ENCODE measurements at regions not wholly inside any gene's neighbourhood (a gene's known extent, or its start where the extent isn't known, plus 50 kb on each side); places are given as distances from the start of the nearest gene placed in this dataset.

DNA sequence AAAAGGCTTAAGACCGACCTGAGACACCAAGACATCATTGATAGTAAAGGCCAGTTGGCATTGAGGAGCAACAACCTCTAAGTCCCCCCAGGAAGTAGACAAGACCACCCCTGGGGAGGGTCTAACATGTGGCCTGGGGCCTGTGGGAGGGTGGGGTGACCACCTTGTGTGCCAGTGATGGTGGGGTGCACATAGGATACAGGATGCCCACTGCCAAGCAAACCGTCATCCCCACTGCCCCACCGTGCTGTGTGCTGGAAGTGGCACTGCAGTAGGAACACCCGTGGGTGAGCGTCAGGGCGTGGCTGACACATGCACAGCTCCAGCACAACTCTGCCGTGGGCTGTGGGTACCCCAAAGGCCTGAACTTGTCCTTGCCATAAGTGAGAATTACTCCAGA is 84.3 kb upstream of the LGALSL start:
- no peak for DNase-seq (ENCODE audit: low read depth)

DNA sequence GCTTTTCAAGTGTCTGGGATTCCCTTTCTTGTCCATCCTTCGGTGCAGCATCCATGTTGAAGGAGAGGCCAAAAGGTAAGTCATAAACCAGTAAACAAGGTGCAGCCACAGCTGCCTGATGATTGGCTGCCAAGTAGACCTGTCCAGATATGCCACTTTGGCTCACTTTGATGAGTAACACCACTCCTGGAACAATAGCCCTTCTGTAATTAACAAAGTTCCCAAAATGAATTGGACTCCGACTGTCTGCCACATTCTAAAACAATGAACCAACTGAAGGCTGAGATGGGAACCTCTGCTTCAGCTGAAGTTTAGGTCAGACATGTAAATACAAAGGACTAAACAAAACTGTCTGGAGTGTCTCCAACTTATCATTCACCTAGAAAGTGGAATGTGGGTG is 82.2 kb upstream of the LGALSL start:
- DNase-seq (ENCODE audit: low read depth) = no peak

DNA sequence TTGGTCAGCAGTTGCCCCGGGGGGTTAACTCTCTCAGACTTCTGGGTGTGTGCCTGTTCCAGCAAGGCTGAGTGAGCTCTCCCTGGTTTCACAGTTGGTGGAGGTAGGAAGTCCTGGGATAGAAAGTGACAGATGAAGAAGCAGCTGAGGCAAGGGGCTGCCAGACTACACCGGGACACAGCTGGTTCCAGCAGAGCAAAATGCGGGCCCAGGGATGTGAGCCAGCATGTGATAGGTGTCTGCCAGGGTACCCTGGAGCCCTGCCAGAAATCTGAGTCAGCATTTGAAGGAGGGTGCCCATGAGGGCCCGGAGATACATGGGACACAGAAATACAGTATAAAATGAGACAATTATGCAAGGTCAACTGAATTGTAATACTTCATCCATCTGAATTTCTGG is 79.3 kb upstream of the LGALSL start:
- DNase-seq (ENCODE audit: low read depth) = no peak

DNA sequence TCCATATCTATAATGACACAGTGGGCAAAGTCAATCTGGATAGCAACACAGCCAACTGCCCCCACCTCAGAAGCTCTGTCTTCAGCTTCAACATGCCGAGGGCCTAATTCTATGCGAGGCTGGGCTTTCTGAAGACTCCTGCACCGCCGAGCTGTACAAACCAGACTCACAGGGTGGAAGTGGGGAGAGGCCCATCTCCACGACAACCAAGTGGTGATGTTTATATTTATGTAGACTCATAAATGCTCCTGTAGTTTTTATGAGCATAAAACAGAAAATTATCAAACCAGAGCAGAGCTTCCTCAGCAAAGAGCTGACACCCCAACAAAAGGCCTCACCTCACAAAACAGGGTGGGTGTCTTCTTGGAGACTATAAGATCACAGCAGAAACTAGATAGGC is 77.0 kb upstream of the LGALSL start:
- DNase-seq (ENCODE audit: low read depth) = no peak

DNA sequence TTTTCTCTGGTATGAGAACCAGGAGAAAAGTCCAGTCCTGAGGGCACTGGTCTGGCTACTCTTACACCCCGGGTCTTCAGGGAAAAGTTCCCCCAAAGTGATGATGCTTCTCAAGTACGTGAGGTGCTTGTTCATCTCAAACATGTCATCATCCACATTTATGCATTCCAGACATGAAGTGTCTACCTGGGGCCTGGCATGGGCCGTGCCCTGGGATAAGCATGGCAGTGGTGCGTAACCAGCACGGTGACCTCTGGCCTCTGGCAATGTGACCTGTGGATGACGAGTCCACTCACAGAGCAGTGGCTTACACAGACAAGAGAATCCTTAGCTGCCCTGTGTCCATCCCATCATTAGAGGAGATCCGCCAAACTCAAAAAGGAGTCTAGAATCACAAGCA is 74.8 kb upstream of the LGALSL start:
- DNase-seq (ENCODE audit: low read depth) = no peak

DNA sequence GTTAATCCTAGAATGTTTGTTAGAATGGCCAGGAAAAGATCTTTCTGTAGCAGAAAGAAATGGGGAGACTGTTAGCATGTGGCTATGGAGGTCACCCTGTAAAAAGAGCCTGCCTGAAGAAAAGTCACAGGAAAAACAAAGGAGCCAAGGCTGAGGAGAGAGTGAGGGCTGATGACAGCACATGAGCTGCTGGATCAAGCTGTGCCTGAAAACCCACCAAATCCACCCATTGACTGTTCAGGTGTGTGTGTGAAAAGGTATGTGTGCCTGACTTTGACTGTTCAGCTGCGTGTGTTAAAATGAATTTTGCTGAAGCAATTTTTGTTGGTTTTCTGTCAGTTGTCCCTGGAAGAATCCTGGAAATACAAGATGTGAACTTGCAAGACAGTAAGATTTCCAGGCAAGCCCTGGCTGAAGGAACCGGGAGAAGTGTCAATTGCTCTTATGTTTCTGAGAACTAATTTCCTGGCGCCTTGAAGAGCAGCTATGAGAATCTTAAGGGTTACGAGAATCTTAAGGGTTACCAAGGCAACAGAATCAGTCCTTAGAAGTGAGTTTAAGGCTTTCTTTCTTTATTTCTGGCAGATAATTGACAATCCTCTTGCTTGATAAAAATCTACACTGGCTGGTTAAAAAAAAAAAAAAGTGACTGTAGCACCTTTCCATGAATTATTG is 73.0 kb upstream of the LGALSL start:
- DNase-seq (ENCODE audit: low read depth) = no peak

DNA sequence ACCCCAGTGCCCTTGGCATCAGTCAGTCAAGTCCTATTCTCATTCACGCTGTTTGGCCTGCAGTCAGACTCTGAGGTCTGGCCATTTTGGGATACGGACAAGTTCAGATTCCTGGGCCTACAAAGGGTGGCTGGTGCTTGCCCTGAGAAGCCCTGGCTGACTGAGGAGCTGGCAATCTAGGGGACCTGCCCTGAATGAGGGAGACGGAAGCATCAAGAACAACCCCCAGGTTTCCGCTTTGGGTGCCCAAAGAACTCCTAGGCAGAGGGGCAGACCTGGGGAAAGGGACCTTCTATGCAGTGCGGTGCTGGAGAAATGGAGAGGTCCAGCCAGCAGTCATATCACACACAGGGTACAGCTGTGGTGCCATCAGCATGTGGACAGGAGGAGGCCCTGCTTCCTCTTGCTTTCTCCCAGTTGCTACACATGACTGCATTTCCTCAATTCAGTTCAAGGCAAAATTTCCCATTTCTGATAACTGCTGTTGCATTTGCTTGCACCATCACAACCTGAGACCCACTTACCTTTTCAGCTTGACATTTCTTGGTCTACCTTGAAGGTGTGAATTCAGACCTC is 70.9 kb upstream of the LGALSL start:
- DNase-seq (ENCODE audit: low read depth) = no peak

DNA sequence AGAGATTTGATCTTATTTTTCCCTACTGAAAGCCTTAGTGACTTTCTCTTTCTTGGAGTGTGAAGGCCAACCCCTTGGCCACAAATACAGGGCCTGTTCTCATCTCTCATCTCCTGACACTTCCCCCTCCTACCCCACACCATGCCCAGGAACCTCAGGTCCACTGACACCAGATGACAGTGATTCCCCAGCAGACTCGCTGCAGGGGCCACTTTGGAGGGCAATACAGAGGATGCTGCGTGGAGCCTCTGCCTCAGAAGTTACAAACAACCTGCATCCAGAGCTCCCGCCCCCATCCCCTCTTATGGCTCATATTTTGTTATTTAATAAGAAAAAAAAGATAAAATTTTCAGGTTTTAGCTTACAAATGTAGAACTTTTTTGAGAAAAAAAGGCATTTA is 70.1 kb upstream of the LGALSL start:
- no peak for DNase-seq (ENCODE audit: low read depth)

DNA sequence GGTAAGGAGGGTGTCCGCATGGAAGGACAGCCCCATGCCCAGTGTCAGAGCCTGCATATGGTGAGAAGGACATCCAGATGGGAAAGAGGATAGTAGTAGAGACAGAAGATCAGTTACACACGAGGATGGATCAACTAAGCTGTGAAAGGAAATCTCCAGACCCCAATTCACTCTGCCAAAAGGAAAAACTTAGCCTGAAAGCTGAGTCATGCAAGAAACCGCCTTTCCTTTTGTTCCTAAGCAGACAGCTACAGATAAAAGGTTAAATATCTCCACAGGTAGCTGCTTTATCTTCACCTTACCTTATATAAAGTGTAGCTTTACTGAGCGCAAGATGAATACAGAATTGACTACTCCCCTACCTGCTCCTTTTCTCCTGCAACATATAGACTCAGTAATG is 67.3 kb upstream of the LGALSL start:
- no peak for DNase-seq (ENCODE audit: low read depth)

DNA sequence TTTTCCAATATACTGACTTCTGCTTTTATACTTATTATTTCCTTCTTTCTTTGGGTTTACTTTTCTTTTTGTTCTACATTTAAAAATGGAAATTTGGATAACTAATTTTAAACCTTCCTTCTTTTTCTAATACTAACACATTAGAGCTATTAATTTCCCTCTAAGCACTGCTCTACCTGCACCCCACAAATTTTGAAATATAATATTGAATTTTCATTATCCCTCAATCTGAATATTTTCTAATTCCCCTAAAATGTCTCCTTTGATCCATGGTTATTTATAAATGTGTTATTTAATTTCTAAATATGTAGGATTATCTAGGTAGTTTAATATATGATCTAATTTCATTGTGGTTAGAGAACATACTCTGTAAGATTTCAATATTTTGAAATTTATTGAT is 63.4 kb upstream of the LGALSL start:
- no peak for DNase-seq (ENCODE audit: low read depth)

DNA sequence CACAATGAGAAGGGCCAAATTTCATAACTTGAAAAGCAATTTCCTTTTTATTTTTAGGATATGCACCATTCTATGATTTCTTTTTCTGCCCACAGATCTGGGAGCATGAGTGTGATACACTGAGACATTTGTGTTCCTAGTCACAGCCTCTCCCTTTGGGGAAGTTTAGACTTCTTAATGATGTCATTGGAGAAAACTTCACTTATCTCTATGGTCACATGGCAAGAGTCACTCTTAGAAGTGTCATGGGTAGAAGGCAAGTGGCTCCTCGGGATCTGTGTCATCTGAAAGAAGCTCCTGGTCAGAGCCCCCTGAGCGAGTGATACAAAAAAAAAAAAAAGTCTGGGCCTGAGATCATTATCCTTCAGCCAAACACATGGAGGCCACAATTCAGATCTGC is 62.5 kb upstream of the LGALSL start:
- no peak for DNase-seq (ENCODE audit: low read depth)

DNA sequence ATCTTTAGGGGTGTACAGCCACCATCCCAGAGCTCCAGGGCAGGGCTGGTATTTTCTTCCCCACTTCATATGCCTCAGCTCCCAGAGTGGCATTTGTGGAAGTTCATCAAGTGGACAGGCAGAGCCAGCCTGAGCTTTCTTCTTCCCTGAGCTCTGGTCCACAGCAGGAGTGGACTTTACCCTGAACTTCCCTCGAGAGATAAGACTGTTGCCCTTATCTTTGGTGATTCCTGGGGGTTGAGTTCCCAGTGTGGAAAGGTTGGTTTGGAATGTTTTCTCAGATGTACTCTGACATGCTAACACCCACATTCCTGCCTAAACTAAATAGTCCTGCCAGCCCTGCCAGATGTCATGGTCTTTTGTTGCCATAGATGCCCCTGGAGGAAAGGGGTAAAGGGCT is 62.0 kb upstream of the LGALSL start:
- DNase-seq (ENCODE audit: low read depth) = no peak

DNA sequence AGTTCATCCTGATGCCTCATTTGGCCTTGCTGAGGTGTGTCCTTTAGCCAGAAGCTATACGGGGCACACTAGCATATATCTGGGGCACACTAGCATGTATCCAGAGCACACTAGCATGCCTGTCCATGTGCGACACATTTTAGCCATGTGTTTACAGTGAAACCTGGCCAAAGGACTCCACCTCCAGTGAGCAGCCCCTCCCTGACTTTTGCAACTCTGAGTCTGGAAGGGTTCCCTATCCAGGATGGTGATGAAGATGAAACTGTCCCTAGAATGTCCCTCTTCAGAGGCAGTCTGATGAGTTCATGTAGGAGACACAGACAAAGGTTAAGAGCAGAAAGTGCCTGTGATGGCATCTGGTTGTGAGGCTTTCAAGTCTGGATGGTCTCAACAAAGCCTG is 61.4 kb upstream of the LGALSL start:
- DNase-seq (ENCODE audit: low read depth) = no peak

DNA sequence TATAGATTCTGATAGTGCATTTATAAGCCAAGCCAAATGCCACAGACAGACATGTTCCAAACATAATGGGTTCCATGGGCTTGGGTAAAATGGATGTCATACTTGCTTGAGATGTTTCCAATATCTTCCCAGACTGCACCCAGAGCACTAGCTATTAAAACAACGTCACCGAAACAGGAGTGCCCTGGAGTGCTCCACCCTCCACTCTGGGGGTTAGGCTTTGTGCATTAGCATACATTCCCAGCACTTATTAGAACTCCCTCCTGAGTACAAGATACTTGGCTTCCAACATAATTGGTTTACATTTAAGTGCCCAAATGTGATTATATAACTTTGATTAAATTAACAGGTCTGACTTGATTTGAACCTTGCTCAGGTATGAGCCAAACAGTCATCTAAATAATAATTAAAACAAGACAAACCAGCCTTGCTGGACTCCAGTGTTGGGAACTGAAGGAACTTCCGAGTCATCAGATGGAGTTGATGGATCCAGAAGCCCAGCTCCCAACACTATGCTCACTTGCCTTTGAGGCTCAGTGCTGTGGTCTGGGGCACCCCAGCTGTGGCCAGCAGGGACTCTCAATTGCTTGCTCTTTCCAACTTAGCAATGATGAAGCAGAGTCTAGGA is 60.5 kb upstream of the LGALSL start:
- DNase-seq (ENCODE audit: low read depth) = no peak

DNA sequence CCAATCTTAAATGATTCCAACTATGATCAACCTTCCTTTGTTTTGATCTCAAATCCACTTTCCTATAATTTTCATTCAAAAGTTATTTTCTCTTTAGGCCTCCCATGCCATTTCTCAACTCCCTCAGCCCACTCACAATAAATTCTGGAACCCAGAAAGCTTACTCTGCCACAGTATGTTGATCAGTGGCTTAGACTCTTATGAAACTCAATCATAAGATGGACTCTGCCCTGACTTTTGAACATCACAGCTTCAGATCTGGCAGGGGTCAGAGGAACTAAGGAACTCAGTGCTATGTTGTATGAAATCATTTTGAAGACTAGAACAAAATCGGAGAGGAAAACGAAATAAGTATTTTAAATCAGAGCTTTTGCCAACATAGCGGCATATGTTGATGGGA is 59.8 kb upstream of the LGALSL start:
- DNase-seq (ENCODE audit: low read depth) = no peak

DNA sequence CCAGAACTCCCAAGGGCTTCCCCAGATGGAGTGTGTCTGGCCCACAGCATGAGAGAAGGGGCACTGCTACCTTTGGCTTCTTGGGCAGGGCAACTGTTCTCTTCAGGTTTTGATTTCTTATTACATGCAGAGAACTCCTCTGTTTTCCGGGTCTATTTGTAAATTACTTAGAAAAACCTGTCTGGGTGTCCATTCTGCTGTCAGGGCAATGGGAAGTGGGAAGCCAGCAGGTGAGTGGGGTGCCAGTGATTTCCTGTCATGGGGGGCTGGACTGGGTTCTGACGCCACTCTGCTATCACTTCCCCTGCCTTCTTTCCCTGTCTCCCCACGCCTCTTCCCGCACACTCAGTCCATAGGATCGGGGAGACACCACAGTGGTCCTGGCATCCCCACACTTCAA is 58.0 kb upstream of the LGALSL start:
- DNase-seq (ENCODE audit: low read depth) = no peak

DNA sequence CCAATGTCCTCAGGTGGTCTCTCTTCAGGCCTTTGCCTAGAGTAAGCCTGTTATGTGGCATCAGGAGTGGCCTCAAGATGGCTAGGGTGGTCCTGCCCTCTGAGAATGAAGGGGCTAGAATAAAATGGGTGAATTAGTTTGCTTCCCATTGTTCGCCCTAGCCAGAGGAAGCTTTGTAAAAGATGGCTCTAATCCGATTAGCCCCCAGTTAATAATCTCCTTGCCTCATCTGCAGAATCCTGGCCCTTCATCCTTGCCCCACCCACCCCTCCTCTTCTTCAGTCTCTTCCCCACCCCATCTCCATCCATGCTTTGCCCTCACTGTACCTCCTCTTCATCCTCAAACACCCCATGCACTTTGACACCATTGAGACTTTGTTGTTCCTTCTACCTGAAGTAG is 57.4 kb upstream of the LGALSL start:
- DNase-seq (ENCODE audit: low read depth) = no peak

DNA sequence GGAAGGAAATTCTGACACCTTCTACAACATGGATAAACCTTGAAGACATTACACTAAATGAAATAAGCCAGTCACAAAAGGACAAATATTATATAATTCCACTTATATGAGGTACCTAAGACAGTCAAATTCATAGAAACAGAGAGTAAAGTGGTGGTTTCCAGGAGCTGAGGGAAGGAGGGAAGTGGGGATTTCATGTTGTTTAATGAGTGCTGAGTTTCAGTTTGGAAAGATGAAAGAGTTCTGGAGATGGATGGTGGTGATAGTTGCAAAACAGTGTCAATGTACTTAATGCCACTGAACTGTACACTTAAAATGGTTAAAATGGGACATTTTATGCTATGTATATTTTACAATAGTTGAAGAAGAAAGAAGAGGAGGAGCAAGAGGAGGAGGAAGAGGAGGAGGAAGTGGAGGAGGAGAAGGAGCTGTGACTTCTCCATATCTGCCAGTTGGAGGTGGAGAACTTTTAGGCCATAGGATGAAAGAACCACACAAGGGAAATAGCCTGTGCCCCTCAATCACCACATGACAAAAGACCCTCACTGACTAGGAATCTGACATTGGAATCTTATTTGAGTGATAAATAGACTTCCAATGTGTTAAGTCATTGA is 55.3 kb upstream of the LGALSL start:
- no peak for DNase-seq (ENCODE audit: low read depth)

DNA sequence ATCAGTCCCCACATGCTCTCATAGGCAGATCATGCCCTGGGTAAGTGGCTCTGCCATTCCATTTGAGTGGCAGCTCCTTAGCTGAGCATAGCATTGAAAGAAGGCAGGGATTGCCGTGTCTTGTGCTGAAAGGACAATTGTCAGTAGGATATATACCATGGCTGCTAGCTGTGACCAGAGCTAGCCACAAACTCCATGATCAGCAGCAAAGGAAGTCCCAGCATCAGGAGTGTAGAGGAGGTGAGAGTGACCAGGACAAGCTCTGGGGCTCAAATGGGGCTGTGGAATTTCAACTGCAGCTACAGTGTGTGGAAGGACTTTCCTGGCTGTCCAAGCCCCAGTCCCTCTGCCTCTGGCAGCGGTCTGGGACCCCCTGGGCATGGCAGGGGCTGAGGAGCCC is 54.4 kb upstream of the LGALSL start:
- no peak for DNase-seq (ENCODE audit: low read depth)

DNA sequence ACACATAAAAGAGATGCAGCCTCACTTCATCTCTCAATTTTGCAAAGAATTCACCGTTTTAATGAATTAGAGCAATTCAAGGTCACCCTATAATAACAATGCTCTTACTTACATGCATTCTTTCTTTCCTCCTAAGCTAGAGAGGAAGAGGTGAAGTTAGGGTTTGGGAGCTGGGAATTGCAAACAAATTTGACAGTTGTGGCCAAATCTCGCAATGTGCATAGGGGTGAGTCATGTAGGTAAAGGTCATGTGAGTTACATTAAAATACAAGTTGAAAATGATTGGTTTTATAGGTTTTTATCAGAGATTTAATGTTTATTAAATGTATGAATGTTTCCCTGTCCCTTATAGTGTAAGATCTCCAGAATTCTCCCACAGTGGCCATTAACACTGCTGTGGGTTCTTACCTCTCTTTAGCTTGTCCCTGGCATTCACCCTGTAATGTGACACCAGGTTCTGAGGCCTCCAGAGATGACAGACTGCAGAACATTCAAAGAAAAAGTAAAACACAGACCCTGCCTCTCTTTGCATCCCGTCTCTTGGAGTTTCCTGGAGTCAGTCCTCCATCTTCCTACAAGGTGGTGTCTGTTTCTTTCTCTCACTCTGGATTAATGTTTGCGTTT is 53.7 kb upstream of the LGALSL start:
- no peak for DNase-seq (ENCODE audit: low read depth)

DNA sequence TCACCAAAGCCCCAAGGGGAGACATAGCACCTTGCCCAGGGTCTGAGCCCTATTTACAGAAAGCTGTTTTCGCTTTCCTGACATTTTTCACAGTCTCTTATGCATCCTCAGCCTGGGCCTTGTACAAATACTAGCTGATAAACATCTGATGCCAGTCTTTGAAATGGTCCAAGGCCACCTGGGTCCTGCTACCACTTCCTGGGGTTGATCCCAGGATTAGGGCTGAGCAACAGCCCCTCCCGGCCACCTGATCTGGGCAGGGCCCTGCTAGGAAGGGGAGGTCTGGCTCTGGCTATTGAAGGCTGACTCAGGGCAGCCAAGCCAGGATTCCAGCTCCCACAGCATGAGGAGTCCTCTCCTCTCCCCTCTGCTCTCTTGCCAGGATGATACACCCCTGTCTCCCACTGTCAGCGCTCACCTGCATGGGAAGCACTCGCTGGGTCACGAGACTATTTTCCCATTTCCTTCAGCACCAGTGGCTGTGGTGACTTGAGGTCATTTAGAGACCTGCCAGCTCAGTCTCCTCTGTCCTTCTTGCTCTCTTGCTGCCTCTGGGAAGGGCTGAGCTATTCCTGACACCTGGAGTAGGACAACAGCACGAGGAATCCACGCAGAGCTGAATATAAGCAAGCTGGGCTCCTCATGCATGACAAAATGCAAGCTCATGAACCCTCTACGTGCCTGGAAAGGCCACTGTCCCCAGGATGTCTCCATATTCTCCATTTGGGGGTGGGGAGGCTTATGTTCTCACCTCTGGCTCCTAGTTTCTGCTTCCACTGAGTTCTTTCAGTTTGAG is 53.0 kb upstream of the LGALSL start:
- no peak for DNase-seq (ENCODE audit: low read depth)

DNA sequence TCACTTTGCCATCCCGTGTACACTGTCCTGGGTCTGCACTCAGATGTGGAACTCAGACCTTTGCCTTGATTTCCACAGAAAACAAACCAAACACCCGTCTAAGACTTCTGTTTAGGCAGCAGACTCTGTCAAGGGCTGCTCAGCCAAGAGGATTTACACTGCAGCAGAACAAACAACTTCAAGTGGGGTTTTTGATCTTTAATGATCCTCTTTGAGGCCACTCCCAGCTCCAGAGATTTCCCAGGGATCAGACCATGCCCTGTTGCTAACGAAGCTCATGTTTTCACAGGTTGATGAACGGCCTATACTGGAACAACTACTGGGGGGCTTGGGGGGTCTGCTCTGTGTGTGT is 52.5 kb upstream of the LGALSL start:
- DNase-seq (ENCODE audit: low read depth) = no peak
